Common myeloid progenitor, CD34-positive (primary cell): ENCODE measurements at regions not wholly inside any gene's neighbourhood (a gene's known extent, or its start where the extent isn't known, plus 50 kb on each side); places are given as distances from the start of the nearest gene placed in this dataset.

Experiments used
- CTCF ChIA-PET: fragments of 350-600 bp; sonication (Branson Sonifier 250); formaldehyde crosslinking; loops from one replicate; lab custom pipeline; 2021; ENCODE audit warnings: antibody characterized with exemption; lab: Charles Lee
- POLR2A ChIA-PET: fragments of 350-600 bp; sonication (Branson Sonifier 250); formaldehyde crosslinking; loops from one replicate; lab custom pipeline; 2021; ENCODE audit warnings: antibody characterized with exemption; lab: Charles Lee
- DNase-seq, 3 donors: peaks; one replicate each; pipeline versions ENCODE4 v3.0.0 to v3.0.0-alpha.2; 2013
- H3K27ac ChIP-seq, 2 experiments: 1 replicate in 1 of 2; 2 replicates in 1 of 2; pipeline ENCODE4 v1.7.0; 2013; ENCODE audit warnings: inconsistent platforms in 2 of 2, low read length in 2 of 2, mild to moderate bottlenecking in 2 of 2, low read depth in 1 of 2, moderate library complexity in 1 of 2; ENCODE audit not compliant: severe bottlenecking in 2 of 2, insufficient read depth in 1 of 2, poor library complexity in 1 of 2
- H3K27me3 ChIP-seq, 5 experiments: replicated peaks in 2 of 5; 1 replicate in 3 of 5; 2 replicates in 2 of 5; pipeline versions ENCODE4 v1.6.1 to v1.7.0; 2013; ENCODE audit warnings: low read length in 4 of 5, mild to moderate bottlenecking in 2 of 5, moderate library complexity in 2 of 5, inconsistent platforms in 1 of 5; ENCODE audit not compliant: insufficient read depth in 5 of 5, control insufficient read depth in 4 of 5
- H3K36me3 ChIP-seq, 4 experiments: 1 replicate in 2 of 4; 2 replicates in 2 of 4; pipeline versions ENCODE4 v1.6.1 to v1.7.0; 2013; ENCODE audit warnings: low read length in 3 of 4, control low read depth in 1 of 4, mild to moderate bottlenecking in 1 of 4; ENCODE audit not compliant: control insufficient read depth in 4 of 4, insufficient read depth in 4 of 4
- H3K4me1 ChIP-seq, 4 experiments: 1 replicate in 3 of 4; 2 replicates in 1 of 4; pipeline versions ENCODE4 v1.6.1 to v1.7.1; 2013; ENCODE audit warnings: low read length in 3 of 4, mild to moderate bottlenecking in 3 of 4, control low read depth in 1 of 4, inconsistent platforms in 1 of 4, moderate library complexity in 1 of 4; ENCODE audit not compliant: control insufficient read depth in 4 of 4, insufficient read depth in 4 of 4; ENCODE audit errors: control extremely low read depth in 1 of 4
- H3K4me3 ChIP-seq, 7 experiments: 1 replicate in 4 of 7; 2 replicates in 3 of 7; pipeline versions ENCODE4 v1.5.1 to v1.7.0; 2013; ENCODE audit warnings: mild to moderate bottlenecking in 7 of 7, low read length in 6 of 7, moderate library complexity in 6 of 7, inconsistent platforms in 2 of 7, low read depth in 2 of 7, control low read depth in 1 of 7; ENCODE audit not compliant: insufficient read depth in 4 of 7, control insufficient read depth in 1 of 7; ENCODE audit errors: extremely low read depth in 1 of 7
- H3K9me3 ChIP-seq, 5 experiments: 1 replicate in 4 of 5; 2 replicates in 1 of 5; pipeline versions ENCODE4 v1.6.1 to v1.7.1; 2013; ENCODE audit warnings: low read length in 4 of 5, mild to moderate bottlenecking in 2 of 5, inconsistent platforms in 1 of 5, low read depth in 1 of 5, moderate library complexity in 1 of 5; ENCODE audit not compliant: control insufficient read depth in 4 of 5, insufficient read depth in 2 of 5; ENCODE audit errors: control extremely low read depth in 1 of 5
- WGBS: methylation state at CpG from one replicate; pipeline ENCODE4 v1.1.5; 2013; ENCODE audit not compliant: insufficient coverage; 5-methylcytosine and 5-hydroxymethylcytosine counted together

DNA sequence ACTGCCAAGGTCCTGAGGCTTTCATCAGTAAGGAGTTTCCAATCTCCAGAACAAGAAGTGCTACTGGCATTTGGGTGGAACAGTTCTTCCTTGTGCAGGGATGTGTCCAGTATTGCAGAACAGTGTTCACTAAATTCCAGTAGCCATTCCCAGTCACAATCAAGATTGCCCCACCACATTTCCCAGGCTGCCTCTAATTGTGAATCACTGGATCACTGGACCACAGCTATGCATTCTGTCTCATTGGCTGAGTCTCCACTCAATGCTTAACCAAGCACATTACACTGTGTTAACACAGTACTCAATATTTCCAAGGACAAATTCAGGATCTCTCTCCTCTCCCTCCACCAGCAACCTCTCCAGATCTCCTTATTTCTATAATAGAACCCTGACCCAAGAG is 160.2 kb upstream of the CCDC150 start:
- CTCF ChIA-PET, result no interaction called here
- no peak for DNase-seq

DNA sequence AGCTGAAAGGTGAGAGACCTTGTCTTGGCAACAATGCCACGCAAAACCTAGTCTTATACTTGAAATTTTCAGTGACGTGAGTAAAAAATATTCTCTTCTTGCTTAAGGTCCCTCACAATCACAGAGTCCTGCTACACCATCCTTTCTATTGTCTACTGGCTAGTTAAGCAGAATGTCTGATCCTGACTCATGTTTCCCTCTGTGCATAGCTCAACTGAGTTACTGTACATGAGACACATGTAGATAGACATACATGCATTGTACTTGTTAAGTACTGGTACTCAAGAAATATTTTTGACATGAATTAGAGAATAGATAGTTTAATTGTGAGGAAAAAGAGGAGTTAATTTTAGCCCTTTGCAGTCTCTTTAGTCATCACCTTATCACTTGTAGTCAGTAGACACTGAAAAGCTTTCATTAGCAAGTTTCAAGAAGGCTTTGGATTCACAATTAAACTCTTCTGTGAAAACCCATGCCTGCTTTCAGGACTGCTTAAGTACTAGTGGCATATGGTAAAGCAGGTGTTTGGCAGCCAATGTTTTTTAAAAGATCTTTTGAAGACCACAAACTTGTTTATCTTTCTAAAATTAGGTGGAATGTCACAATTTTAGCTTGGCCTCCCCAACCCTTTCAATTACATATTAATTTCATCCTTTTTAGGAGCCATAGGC is 158.7 kb upstream of the CCDC150 start:
- POLR2A ChIA-PET, result no interaction called here

More for the DNA sequence above, 160.2 kb upstream of the CCDC150 start:
- Histone ChIP-seq H3K4me3 (no peak overlapping the region), H3K9me3 (no peaks in the 10 kb centered on the region), H3K27me3 (peaks cover 0 to 8% (median 2%) of the 10 kb centered on the region in 5 experiments), H3K4me1 (no peaks in the 10 kb centered on the region), H3K27ac (no peak overlapping the region), H3K36me3 (no peaks in the 10 kb centered on the region)
- POLR2A ChIA-PET, result no interaction called here

DNA sequence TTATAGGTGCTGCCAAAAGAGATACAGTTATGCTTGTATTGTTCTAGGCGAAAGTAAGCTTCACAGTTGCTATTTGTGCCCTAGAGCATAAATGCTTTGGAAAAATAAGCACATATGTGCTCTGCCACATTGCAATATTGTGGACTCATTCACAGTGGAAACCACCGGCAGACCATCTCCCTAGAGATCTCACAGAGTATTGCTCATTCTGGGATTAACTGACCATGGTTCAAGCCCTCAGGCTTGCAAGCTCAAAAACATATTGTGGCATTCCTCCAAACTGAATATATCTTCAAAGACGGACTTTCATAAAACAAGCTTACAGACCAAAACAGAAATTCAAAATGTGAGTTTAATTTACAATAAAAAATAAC is 158.2 kb upstream of the CCDC150 start:
- H3K9me3 ChIP-seq, result no peaks in the 10 kb centered on the region
- 100% methylated on average over 1 of the region's 3 CpGs for WGBS
- no peak overlapping the region for H3K27ac ChIP-seq
- no peak for DNase-seq
- ChIA-PET CTCF (no interaction called here), POLR2A (no interaction called here)
- H3K27me3 ChIP-seq, result peaks cover 0 to 8% (median 2%) of the 10 kb centered on the region in 5 experiments
- H3K36me3 ChIP-seq, result no peaks in the 10 kb centered on the region
- H3K4me1 ChIP-seq, result no peaks in the 10 kb centered on the region
- no peak overlapping the region for H3K4me3 ChIP-seq

More for the DNA sequence above, 158.7 kb upstream of the CCDC150 start:
- CTCF ChIA-PET, result no interaction called here
- Histone ChIP-seq H3K27me3 (peaks cover 0 to 8% (median 2%) of the 10 kb centered on the region in 5 experiments), H3K27ac (no peak overlapping the region), H3K4me3 (no peak overlapping the region), H3K36me3 (no peaks in the 10 kb centered on the region), H3K4me1 (no peaks in the 10 kb centered on the region), H3K9me3 (no peaks in the 10 kb centered on the region)
- no peak for DNase-seq
- WGBS, result 94% methylated on average over 2 of the region's 2 CpGs

DNA sequence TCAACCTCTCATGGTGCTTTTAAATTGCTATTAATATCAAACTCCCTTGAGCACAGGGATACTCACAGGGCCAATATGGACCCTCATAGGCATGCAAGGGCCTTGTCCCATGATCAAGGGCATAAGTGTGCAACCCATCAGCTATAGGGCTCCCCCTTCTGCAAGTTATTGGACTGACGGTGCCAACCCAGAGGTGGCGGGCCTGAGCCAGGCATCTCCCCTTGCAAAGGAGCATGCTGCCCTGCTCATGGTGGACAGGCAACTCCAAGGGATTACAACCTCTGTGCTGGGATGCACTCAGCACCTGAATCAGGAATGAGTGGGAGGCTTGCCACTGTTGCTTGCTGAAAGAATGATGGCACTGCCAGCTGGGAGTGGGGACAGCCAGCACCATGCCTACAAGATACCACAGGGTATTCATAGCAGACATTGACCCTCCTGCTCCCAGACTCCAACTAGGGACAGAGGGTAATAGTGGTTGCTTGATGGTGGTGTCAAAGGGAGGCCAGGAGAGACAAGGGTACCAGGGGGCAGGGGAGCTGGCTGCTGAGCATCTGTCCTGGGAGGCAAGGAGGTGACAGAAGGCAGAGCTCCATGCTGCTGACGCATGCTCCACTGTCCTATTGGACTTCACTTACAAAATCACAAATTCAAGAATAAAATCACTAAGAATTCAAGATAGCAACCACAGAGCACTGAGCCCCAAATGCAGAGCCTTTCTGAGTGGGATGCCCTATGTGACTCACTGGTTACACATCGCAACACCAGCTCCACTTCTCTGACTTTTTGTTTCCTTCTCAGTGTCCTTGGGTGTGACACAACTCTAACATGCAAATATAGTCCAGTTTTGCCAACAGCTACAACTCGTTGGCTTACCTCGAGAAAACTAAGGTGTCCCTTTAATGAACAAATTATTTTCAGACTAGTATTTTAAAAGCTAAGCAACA is 157.1 kb upstream of the CCDC150 start:
- DNase-seq, result no peak
- Histone ChIP-seq H3K36me3 (no peaks in the 10 kb centered on the region), H3K27me3 (peaks cover 0 to 8% (median 2%) of the 10 kb centered on the region in 5 experiments), H3K9me3 (no peaks in the 10 kb centered on the region), H3K4me3 (no peak overlapping the region), H3K27ac (no peak overlapping the region), H3K4me1 (no peaks in the 10 kb centered on the region)
- ChIA-PET POLR2A (no interaction called here), CTCF (interaction anchor here (0.8 to 1.2 kb wide), 2 partner anchors 29 to 123 kb away, joined by 3 to 4 read pairs; no protein-coding TSS in a partner anchor)
- WGBS, result 100% methylated on average over 4 of the region's 6 CpGs

DNA sequence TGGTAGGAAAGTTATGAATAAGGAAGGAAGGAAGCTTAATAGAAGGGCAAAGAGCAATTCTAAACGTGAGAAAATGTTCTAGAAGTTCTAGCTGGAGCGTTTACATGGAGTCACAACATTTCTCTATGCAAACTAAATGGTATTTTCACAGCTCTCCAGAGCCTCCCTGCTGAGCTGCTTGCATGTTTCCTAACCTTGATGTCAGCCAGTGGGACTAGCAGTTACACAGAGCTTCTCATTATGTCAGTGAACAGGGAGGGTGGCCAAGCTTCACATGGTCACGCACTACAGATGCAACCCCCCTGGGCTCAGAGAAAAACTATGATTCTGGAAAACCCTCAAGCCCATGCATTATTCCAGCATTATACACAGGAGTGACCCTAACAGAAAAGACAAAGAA is 153.4 kb upstream of the CCDC150 start:
- no peak overlapping the region for H3K4me3 ChIP-seq
- H3K36me3 ChIP-seq, result no peaks in the 10 kb centered on the region
- H3K27ac ChIP-seq, result no peak overlapping the region
- H3K4me1 ChIP-seq, result no peaks in the 10 kb centered on the region
- H3K27me3 ChIP-seq, result peaks cover 0 to 5% (median 2%) of the 10 kb centered on the region in 5 experiments
- ChIA-PET POLR2A (no interaction called here), CTCF (interaction anchor here (1.4 kb wide), 1 partner anchor 9 kb away, joined by 4 read pairs; no protein-coding TSS in a partner anchor)
- peaks cover 0 to 3% (median 0%) of the 10 kb centered on the region in 5 experiments for H3K9me3 ChIP-seq
- 86% methylated on average over 3 of the region's 3 CpGs for WGBS
- no peak for DNase-seq

DNA sequence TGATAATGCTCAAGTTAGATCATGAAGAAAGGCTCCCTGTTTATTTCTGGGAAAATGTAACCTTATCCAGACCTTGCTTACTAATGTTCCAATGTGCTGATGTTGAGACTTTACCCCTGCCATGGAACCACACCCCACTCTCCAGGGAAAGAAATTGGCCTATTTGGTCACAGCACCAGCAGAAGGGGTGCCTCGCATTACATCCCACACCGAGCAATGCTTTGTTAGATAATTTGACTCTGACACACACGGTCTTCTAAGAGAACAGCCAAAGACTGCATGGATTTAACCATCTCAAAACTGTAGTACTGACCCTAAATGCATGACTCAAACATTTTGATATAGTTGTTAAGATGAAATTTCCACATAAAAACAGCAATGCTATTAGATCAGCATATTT is 152.1 kb upstream of the CCDC150 start:
- no peak overlapping the region for H3K4me3 ChIP-seq
- WGBS, result 90% methylated on average over 3 of the region's 3 CpGs

DNA sequence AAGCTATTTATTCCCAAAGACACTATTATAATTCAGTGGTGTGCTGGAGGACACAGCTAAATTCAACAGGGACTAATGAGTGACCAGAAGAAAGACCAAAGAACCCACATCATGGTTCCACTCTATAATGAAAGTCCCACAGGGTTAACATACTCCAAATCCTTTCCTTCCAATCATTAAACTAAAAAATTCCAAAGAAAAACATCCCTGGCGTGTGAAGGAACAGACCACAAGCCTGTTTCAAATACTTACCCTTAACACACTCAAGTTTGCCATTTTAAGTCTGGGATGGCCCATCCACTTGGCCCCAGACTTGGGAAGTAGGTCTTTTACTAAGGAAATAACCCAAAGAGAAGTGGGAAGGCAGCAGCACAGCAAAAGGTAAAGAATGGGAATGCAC is 150.1 kb upstream of the CCDC150 start:
- H3K27me3 ChIP-seq, result peaks cover 0 to 3% (median 0%) of the 10 kb centered on the region in 5 experiments
- H3K27ac ChIP-seq, result no peak overlapping the region
- ChIA-PET POLR2A (no interaction called here), CTCF (no interaction called here)
- peaks cover 0 to 2% (median 0%) of the 10 kb centered on the region in 4 experiments for H3K36me3 ChIP-seq
- no peak overlapping the region for H3K4me3 ChIP-seq
- no peaks in the 10 kb centered on the region for H3K4me1 ChIP-seq
- peaks cover 0 to 6% (median 4%) of the 10 kb centered on the region in 5 experiments for H3K9me3 ChIP-seq
- no CpG with 5 or more reads among the region's 1 CpG for WGBS
- DNase-seq, result no peak

More for the DNA sequence above, 152.1 kb upstream of the CCDC150 start:
- no peak for DNase-seq
- no peaks in the 10 kb centered on the region for H3K36me3 ChIP-seq
- H3K9me3 ChIP-seq, result peaks cover 0 to 3% (median 0%) of the 10 kb centered on the region in 5 experiments
- H3K4me1 ChIP-seq, result no peaks in the 10 kb centered on the region
- POLR2A ChIA-PET, result no interaction called here
- no peak overlapping the region for H3K27ac ChIP-seq
- CTCF ChIA-PET, result no interaction called here
- peaks cover 0 to 5% (median 2%) of the 10 kb centered on the region in 5 experiments for H3K27me3 ChIP-seq
